Transverse colon (tissue), 4 donors: ENCODE measurements at regions not wholly inside any gene's neighbourhood (a gene's known extent, or its start where the extent isn't known, plus 50 kb on each side); places are given as distances from the start of the nearest gene placed in this dataset.

Source experiments
- DNase-seq: peaks from one replicate; pipeline ENCODE4 v3.0.0-alpha.2; 2019
- H3K27ac ChIP-seq, 4 donors: fragments of 200-600 bp; sonication (generic); 2 replicates each; pipeline ENCODE4 v1.5.1; 2016 to 2018; ENCODE audit warnings: inconsistent platforms in 4 of 4
- H3K27me3 ChIP-seq: fragments of 200-600 bp; sonication (generic); 2 replicates; pipeline ENCODE4 v1.5.1; 2017; ENCODE audit warnings: inconsistent platforms
- H3K36me3 ChIP-seq, 4 donors: fragments of 200-600 bp; sonication (generic); 2 replicates each; pipeline ENCODE4 v1.5.1; 2017 to 2019; ENCODE audit warnings: inconsistent platforms in 4 of 4
- H3K4me1 ChIP-seq, 4 donors: fragments of 200-600 bp; sonication (generic); 2 replicates each; pipeline ENCODE4 v1.5.1; 2017 to 2020; ENCODE audit warnings: inconsistent platforms in 4 of 4
- H3K4me3 ChIP-seq, 4 donors: fragments of 200-600 bp; sonication (generic); 1 replicate in 1 of 4; 2 replicates in 3 of 4; pipeline versions ENCODE4 v1.5.1 to v1.6.1; 2017 to 2019; ENCODE audit warnings: inconsistent platforms in 4 of 4
- H3K9me3 ChIP-seq, 2 donors: fragments of 200-600 bp; sonication (generic); 2 replicates each; pipeline ENCODE4 v1.5.1; 2017 to 2019; ENCODE audit warnings: inconsistent platforms in 2 of 2
- EP300 ChIP-seq: sonication (generic); formaldehyde crosslinking; IDR thresholded peaks from one replicate; pipeline ENCODE4 v1.6.1; 2017; ENCODE audit warnings: antibody characterized with exemption, low read depth
- POLR2A ChIP-seq: fragments of 450-650 bp; IDR thresholded peaks from one replicate; pipeline ENCODE4 v1.6.1; 2016; ENCODE audit warnings: antibody characterized with exemption, mild to moderate bottlenecking, moderate library complexity
- POLR2AphosphoS5 ChIP-seq, 3 donors: sonication (generic); formaldehyde crosslinking; IDR thresholded peaks; one replicate each; pipeline ENCODE4 v1.6.1; 2016; ENCODE audit warnings: antibody characterized with exemption in 3 of 3
- WGBS, 2 donors: methylation state at CpG; one replicate each; pipeline ENCODE4 v1.1.5; 2018; ENCODE audit warnings: low coverage in 1 of 2; 5-methylcytosine and 5-hydroxymethylcytosine counted together
- in situ Hi-C, 4 donors: fragments of 200-750 bp; cut with MboI; loops; one replicate each; pipeline versions ENCODE4 v1.15.0 to v1.15.1; 2017; ENCODE audit warnings: low sequenced_read_pairs in 3 of 4, low pct_ligation_motif_present in 1 of 4, low pct_unique_long_range_greater_than_20kb in 1 of 4
- intact Hi-C: fragments of 100-400 bp; cut with DNase I; formaldehyde crosslinking; loops from one replicate; pipeline ENCODE4 v1.15.1; 2023; ENCODE audit warnings: low total_unique reads
- TF ChIP-seq, protein P1 (sequence below), 5 experiments: fragments of 200-600 bp in 3 of 5; fragments of 450-650 bp in 2 of 5; sonication (generic) in 3 of 5; IDR thresholded peaks; 1 replicate in 2 of 5; 2 replicates in 3 of 5; pipeline ENCODE4 v1.5.1; 2016 to 2017; ENCODE audit warnings: antibody characterized with exemption in 5 of 5, inconsistent platforms in 3 of 5, mild to moderate bottlenecking in 2 of 5, moderate library complexity in 1 of 5

- TF ChIP-seq POLR2AphosphoS5 (IDR thresholded peaks at IDR 0.05) = no peak
- no peak for TF ChIP-seq EP300
- TF ChIP-seq, protein P1, sequence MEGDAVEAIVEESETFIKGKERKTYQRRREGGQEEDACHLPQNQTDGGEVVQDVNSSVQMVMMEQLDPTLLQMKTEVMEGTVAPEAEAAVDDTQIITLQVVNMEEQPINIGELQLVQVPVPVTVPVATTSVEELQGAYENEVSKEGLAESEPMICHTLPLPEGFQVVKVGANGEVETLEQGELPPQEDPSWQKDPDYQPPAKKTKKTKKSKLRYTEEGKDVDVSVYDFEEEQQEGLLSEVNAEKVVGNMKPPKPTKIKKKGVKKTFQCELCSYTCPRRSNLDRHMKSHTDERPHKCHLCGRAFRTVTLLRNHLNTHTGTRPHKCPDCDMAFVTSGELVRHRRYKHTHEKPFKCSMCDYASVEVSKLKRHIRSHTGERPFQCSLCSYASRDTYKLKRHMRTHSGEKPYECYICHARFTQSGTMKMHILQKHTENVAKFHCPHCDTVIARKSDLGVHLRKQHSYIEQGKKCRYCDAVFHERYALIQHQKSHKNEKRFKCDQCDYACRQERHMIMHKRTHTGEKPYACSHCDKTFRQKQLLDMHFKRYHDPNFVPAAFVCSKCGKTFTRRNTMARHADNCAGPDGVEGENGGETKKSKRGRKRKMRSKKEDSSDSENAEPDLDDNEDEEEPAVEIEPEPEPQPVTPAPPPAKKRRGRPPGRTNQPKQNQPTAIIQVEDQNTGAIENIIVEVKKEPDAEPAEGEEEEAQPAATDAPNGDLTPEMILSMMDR (IDR thresholded peaks at IDR 0.05) = no peak
- no peak for TF ChIP-seq POLR2A
- no peak overlapping the region for H3K4me3 ChIP-seq
Measured at GRCh38 chr10:117684672-117685211, 142.2 kb downstream of the EMX2 start.

GRCh38 chr10:117685431-117685830 is 142.9 kb downstream of the EMX2 start:
- Histone ChIP-seq H3K4me1 (no peaks in the 10 kb centered on the region), H3K4me3 (no peak overlapping the region), H3K27ac (no peak overlapping the region), H3K36me3 (no peaks in the 10 kb centered on the region), H3K9me3 (no peaks in the 10 kb centered on the region), H3K27me3 (no peaks in the 10 kb centered on the region)
- 0 to 66% methylated on average over 1 to 3 of the region's 3 CpGs for WGBS, 2 donors
- no peak for DNase-seq
- in situ Hi-C loops = no loop called here
- intact Hi-C loops = no loop called here
- TF ChIP-seq POLR2AphosphoS5 (IDR thresholded peaks at IDR 0.05) (no peak), EP300 (no peak), POLR2A (no peak)
- TF ChIP-seq, protein P1 (IDR thresholded peaks at IDR 0.05) = no peak

More at GRCh38 chr10:117684672-117685211, 142.2 kb downstream of the EMX2 start:
- DNase-seq = peak; percentile 35
- no peaks in the 10 kb centered on the region for H3K9me3 ChIP-seq
- no peaks in the 10 kb centered on the region for H3K27me3 ChIP-seq
- H3K36me3 ChIP-seq = no peaks in the 10 kb centered on the region
- no peaks in the 10 kb centered on the region for H3K4me1 ChIP-seq
- no peak overlapping the region for H3K27ac ChIP-seq
- intact Hi-C loops (no loop called here), in situ Hi-C loops (no loop called here)
- 24% methylated on average over 16 of the region's 16 CpGs; no CpG with 5 or more reads in 1 of the 2 donors for WGBS, 2 donors

DNA sequence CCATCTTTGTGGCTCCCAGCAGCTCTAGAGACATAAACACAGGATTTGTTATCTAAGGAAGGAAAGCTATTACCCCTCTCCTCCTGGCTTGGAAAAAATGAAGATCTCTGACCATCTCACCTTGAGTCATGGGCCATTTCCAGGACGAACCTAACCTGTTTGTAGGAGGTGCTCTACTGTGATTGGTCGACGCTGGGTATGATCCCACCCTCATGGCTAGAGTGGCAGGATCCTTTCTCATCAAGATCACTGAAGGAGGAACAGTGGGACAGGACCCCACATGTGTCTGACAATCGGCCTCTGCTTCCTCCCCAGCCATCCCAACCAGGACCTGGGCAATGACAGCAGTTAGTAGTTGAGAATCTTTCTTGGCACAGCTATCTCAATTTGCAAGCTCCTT is 144.1 kb downstream of the EMX2 start:
- H3K4me1 ChIP-seq = no peaks in the 10 kb centered on the region
- intact Hi-C loops = no loop called here
- in situ Hi-C loops = no loop called here
- no peaks in the 10 kb centered on the region for H3K36me3 ChIP-seq
- no peaks in the 10 kb centered on the region for H3K27me3 ChIP-seq
- whole genome bisulfite sequencing, 2 donors = 80% methylated on average over 4 of the region's 4 CpGs; no CpG with 5 or more reads in 1 of the 2 donors
- no peak for DNase-seq
- H3K27ac ChIP-seq = no peak overlapping the region
- H3K4me3 ChIP-seq = no peak overlapping the region
- no peaks in the 10 kb centered on the region for H3K9me3 ChIP-seq
- TF ChIP-seq, protein P1 (IDR thresholded peaks at IDR 0.05) = no peak
- TF ChIP-seq EP300 = no peak
- TF ChIP-seq POLR2A = no peak
- TF ChIP-seq POLR2AphosphoS5 (IDR thresholded peaks at IDR 0.05) = no peak

DNA sequence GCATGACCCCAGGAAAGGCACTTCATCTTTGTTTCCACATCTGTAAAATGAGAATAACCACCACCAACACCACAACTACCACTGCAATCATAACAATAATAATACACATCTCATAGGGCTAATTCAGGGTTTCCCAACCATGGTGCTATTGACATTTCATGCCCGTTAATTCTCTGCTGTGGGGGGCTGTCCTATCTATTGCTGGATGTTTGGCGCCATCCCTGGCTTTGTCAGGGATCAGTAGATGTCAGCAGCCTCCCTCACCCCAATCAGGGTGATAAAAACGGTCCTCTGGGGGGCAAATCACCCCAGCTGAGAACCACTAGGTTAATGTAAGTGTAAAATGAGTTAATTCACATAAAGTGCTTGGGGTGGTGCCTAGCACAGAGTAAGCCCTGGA is 145.8 kb downstream of the EMX2 start:
- Histone ChIP-seq H3K27me3 (no peaks in the 10 kb centered on the region), H3K4me1 (no peaks in the 10 kb centered on the region), H3K9me3 (no peaks in the 10 kb centered on the region), H3K36me3 (no peaks in the 10 kb centered on the region), H3K27ac (no peak overlapping the region), H3K4me3 (no peak overlapping the region)
- intact Hi-C loops = no loop called here
- TF ChIP-seq, protein P1 (IDR thresholded peaks at IDR 0.05) = no peak
- no peak for TF ChIP-seq EP300
- TF ChIP-seq POLR2A = no peak
- no peak for TF ChIP-seq POLR2AphosphoS5 (IDR thresholded peaks at IDR 0.05)
- in situ Hi-C loops = no loop called here
- no peak for DNase-seq
- 33% methylated on average over 3 of the region's 3 CpGs; no CpG with 5 or more reads in 1 of the 2 donors for WGBS, 2 donors
